VCaP (cell line): ENCODE measurements at regions not wholly inside any gene's neighbourhood (a gene's known extent, or its start where the extent isn't known, plus 50 kb on each side); places are given as distances from the start of the nearest gene placed in this dataset.
"Not testable (repeated sequence)": the region's sequence is repeated elsewhere in the genome, so short reads cannot be mapped to it uniquely, and the experiment has no call there.

Source experiments
- H3K27ac ChIP-seq: fragments of 450-650 bp; 2 replicates; pipeline ENCODE4 v1.5.1; 2017
- CTCF ChIP-seq: fragments of 450-650 bp; conservative IDR thresholded peaks from 2 replicates; pipeline ENCODE4 v1.5.1; 2017; ENCODE audit warnings: mild to moderate bottlenecking, moderate library complexity

- not testable (repeated sequence) for H3K27ac ChIP-seq
Measured at GRCh38 chr5:97234380-97234779, 51.3 kb upstream of the RIOK2 start.

GRCh38 chr5:97242341-97242740, 59.3 kb upstream of the RIOK2 start:
- H3K27ac ChIP-seq, result no peak overlapping the region
- no peak for TF ChIP-seq CTCF

- no peak for TF ChIP-seq CTCF
- no peak overlapping the region for H3K27ac ChIP-seq
Measured at GRCh38 chr5:97243353-97243752, 60.3 kb upstream of the RIOK2 start.

DNA sequence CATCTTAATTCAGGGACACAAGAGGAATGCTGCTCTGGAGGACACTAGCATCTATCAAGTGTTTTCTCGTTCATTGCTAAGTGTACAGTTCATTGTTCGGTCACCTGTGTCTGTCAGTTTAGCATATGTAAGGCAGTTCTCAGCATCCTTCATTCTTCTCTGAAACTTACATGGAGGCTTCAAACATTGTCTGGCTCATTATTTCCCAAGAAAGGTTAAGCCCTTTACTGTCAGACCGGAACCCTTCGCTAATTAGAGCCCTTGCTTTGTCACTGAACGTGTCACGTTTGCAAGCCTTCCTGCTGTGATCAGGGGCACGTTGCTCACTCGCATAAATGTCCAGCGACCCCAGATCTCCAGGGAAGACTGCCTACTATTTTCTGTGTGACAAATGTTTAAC, 62.3 kb upstream of the RIOK2 start:
- TF ChIP-seq CTCF, result no peak
- H3K27ac ChIP-seq, result no peak overlapping the region

DNA sequence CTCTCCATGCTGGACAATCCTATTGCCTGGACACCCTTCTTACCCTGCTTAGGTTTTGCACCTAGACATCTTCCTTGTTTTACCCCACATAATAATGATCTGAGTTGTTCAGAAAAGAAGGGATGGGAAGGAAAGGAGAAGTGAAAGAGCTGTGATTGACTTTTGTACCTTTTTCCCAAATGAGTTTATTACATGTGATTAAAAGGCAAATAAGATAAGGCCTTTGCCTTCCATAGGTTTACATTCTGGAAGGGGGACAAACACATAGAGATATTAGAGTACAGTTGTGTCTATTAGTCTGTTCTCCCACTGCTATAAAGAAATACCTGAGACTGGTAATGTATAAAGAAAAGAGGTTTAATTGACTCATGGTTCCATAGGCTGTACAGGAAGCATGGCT, 67.1 kb upstream of the RIOK2 start:
- TF ChIP-seq CTCF, result no peak

DNA sequence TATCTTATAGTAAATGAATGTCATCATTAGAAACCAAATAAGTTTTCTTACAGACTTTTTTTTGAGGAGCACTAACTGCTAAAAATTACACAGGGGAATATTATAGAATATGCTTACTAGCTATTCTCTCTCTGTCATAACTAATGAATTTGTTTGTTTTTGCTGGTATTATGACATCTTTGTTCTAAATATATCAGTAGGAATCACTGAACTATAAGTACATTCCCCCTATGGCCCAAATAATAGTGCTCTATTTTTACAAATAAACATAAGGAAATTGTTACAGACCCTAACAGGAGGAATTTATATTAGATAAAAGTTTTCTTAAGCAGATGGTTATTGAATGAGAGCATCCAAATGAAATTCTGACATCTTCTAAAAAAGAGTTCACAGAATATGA, 83.0 kb upstream of the RIOK2 start:
- TF ChIP-seq CTCF, result no peak
- no peak overlapping the region for H3K27ac ChIP-seq

More for the DNA sequence above, 67.1 kb upstream of the RIOK2 start:
- H3K27ac ChIP-seq, result no peak overlapping the region

GRCh38 chr5:97266576-97266975, 83.5 kb upstream of the RIOK2 start:
- H3K27ac ChIP-seq, result no peak overlapping the region
- TF ChIP-seq CTCF, result no peak

GRCh38 chr5:97267767-97268166, 84.7 kb upstream of the RIOK2 start:
- no peak for TF ChIP-seq CTCF

More at GRCh38 chr5:97267767-97268166, 84.7 kb upstream of the RIOK2 start:
- H3K27ac ChIP-seq, result no peak overlapping the region
